Testis (tissue), 2 donors: ENCODE measurements at regions not wholly inside any gene's neighbourhood (a gene's known extent, or its start where the extent isn't known, plus 50 kb on each side); places are given as distances from the start of the nearest gene placed in this dataset.

Experiments used
- CTCF ChIP-seq, 3 experiments: fragments of 450-650 bp in 2 of 3; fragments of 200-600 bp in 1 of 3; sonication (generic) in 1 of 3; IDR thresholded peaks; one replicate each; pipeline ENCODE4 v1.5.1; 2016 to 2019; ENCODE audit warnings: antibody characterized with exemption in 3 of 3, mild to moderate bottlenecking in 2 of 3, moderate library complexity in 1 of 3
- POLR2A ChIP-seq: fragments of 450-650 bp; IDR thresholded peaks from one replicate; pipeline ENCODE4 v1.6.1; 2017; ENCODE audit warnings: antibody characterized with exemption, mild to moderate bottlenecking, moderate library complexity

GRCh38 chr21:36260802-36261201 is 59.2 kb upstream of the MORC3 start:
- no peak for TF ChIP-seq CTCF (IDR thresholded peaks at IDR 0.05)
- no peak for TF ChIP-seq POLR2A
